Endothelial cell of umbilical vein (primary cell): ENCODE measurements at regions not wholly inside any gene's neighbourhood (a gene's known extent, or its start where the extent isn't known, plus 50 kb on each side); places are given as distances from the start of the nearest gene placed in this dataset.

Source experiments
- BruUV-seq: library from RNA; stranded (reverse); fragments of 400-500 nt; replicated peaks from 2 replicates; lab custom pipeline; 2021; lab: Mats Ljungman, UMichigan
- CTCF ChIA-PET: fragments of 300-600, 350-600 bp; sonication (Branson Sonifier 250); formaldehyde crosslinking; loops from one replicate; lab custom pipeline; 2021; ENCODE audit warnings: antibody characterized with exemption, inconsistent platforms; lab: Charles Lee
- POLR2A ChIA-PET: fragments of 300-600, 350-600 bp; sonication (Branson Sonifier 250); formaldehyde crosslinking; loops from one replicate; lab custom pipeline; 2021; ENCODE audit warnings: antibody characterized with exemption, inconsistent platforms; lab: Charles Lee
- DNase-seq: peaks from one replicate; pipeline ENCODE4 v3.0.0-alpha.2; 2011; ENCODE audit warnings: low read depth, low spot score
- FAIRE-seq: peaks from 2 replicates; lab custom pipeline; 2011; peaks lifted over from hg19 to GRCh38; lab: Jason Lieb, UNC
- H2AFZ ChIP-seq: 2 replicates; pipeline ENCODE4 v1.6.0; 2012; ENCODE audit warnings: low read depth, low read length, control low read depth, inconsistent platforms
- H3K27ac ChIP-seq: 2 replicates; pipeline ENCODE4 v1.5.1; 2011; ENCODE audit warnings: low read depth, mild to moderate bottlenecking, control low read depth, low read length, moderate library complexity; ENCODE audit not compliant: insufficient read depth
- H3K27me3 ChIP-seq, 2 experiments: 2 replicates each; pipeline versions ENCODE4 v1.6.0 to v1.6.1; 2011; ENCODE audit warnings: low read length in 2 of 2, mixed read lengths in 1 of 2; ENCODE audit not compliant: control insufficient read depth in 2 of 2, insufficient read depth in 2 of 2
- H3K36me3 ChIP-seq, 2 experiments: 2 replicates in 1 of 2; 3 replicates in 1 of 2; pipeline ENCODE4 v1.5.1; 2011; ENCODE audit warnings: low read length in 2 of 2, mild to moderate bottlenecking in 1 of 2, moderate library complexity in 1 of 2; ENCODE audit not compliant: control insufficient read depth in 2 of 2, insufficient read depth in 2 of 2; ENCODE audit errors: extremely low read depth in 1 of 2
- H3K4me1 ChIP-seq: 3 replicates; pipeline ENCODE4 v1.5.1; 2011; ENCODE audit warnings: mild to moderate bottlenecking, low read length; ENCODE audit not compliant: control insufficient read depth, insufficient read depth; ENCODE audit errors: extremely low read depth
- H3K4me2 ChIP-seq: 2 replicates; pipeline ENCODE4 v1.6.1; 2011; ENCODE audit warnings: low read length, control low read depth, mixed read lengths; ENCODE audit not compliant: insufficient read depth
- H3K4me3 ChIP-seq, 3 experiments: fragments of 200-600 bp in 1 of 3; sonication (generic), shearing (Covaris generic) in 1 of 3; replicated peaks in 1 of 3; 2 replicates each; pipeline ENCODE4 v1.5.1; 2011 to 2016; ENCODE audit warnings: control low read depth in 3 of 3, low read length in 3 of 3, mild to moderate bottlenecking in 2 of 3, inconsistent platforms in 1 of 3, low read depth in 1 of 3, moderate library complexity in 1 of 3; ENCODE audit not compliant: insufficient read depth in 1 of 3
- H3K79me2 ChIP-seq: 2 replicates; pipeline ENCODE4 v1.6.0; 2012; ENCODE audit warnings: low read length, inconsistent platforms; ENCODE audit not compliant: control insufficient read depth, insufficient read depth
- H3K9ac ChIP-seq: replicated peaks from 2 replicates; pipeline ENCODE3; 2011; ENCODE audit warnings: low read length, control low read depth; ENCODE audit not compliant: insufficient read depth; ENCODE audit errors: extremely low read depth
- H3K9me1 ChIP-seq: replicated peaks from 3 replicates; pipeline ENCODE4 v1.6.0; 2011; ENCODE audit warnings: mild to moderate bottlenecking, low read length; ENCODE audit not compliant: control insufficient read depth, insufficient read depth; ENCODE audit errors: extremely low read depth
- H3K9me3 ChIP-seq: replicated peaks from 2 replicates; pipeline ENCODE4 v1.5.1; 2012; ENCODE audit warnings: low read length, inconsistent platforms; ENCODE audit not compliant: control insufficient read depth, insufficient read depth
- H4K20me1 ChIP-seq: replicated peaks from 2 replicates; pipeline ENCODE3; 2011; ENCODE audit warnings: mild to moderate bottlenecking, low read length; ENCODE audit not compliant: control insufficient read depth, insufficient read depth; ENCODE audit errors: extremely low read depth
- EZH2 ChIP-seq: IDR thresholded peaks from 2 replicates; pipeline ENCODE4 v1.6.1; 2012; ENCODE audit warnings: borderline replicate concordance, low read depth, mild to moderate bottlenecking, moderate library complexity, low read length, inconsistent platforms; ENCODE audit not compliant: severe bottlenecking
- FOS ChIP-seq: IDR thresholded peaks from 2 replicates; pipeline ENCODE4 v1.6.1; 2011; ENCODE audit warnings: mild to moderate bottlenecking, low read length, moderate library complexity, borderline replicate concordance; ENCODE audit not compliant: insufficient read depth
- GATA2 ChIP-seq: IDR thresholded peaks from 2 replicates; pipeline ENCODE4 v1.7.0; 2011; ENCODE audit warnings: low read depth, mild to moderate bottlenecking, moderate library complexity, mixed read lengths, low read length; ENCODE audit not compliant: insufficient read length, insufficient read depth
- JUN ChIP-seq: IDR thresholded peaks from 2 replicates; pipeline ENCODE4 v1.6.1; 2011; ENCODE audit warnings: borderline replicate concordance, low read depth; ENCODE audit not compliant: insufficient read length, insufficient read depth
- MYC ChIP-seq: IDR thresholded peaks from one replicate; pipeline ENCODE4 v1.6.1; 2011; ENCODE audit warnings: mild to moderate bottlenecking, low read depth, low read length
- POLR2A ChIP-seq: IDR thresholded peaks from 2 replicates; pipeline ENCODE4 v1.6.1; 2012; ENCODE audit warnings: low read depth, mild to moderate bottlenecking, control low read depth, low read length
- POLR2AphosphoS5 ChIP-seq: IDR thresholded peaks from 2 replicates; pipeline ENCODE4 v1.6.1; 2012; ENCODE audit warnings: low read depth, mild to moderate bottlenecking, control low read depth, low read length, moderate library complexity; ENCODE audit not compliant: insufficient read depth
- dilution Hi-C: fragments of 300-500 bp; cut with MboI; formaldehyde crosslinking; loops from one replicate; pipeline ENCODE4 v1.15.0; 2019; ENCODE audit warnings: low sequenced_read_pairs; ENCODE audit not compliant: extremely low pct_ligation_motif_present
- intact Hi-C: fragments of 100-400 bp; cut with micrococcal nuclease; formaldehyde crosslinking; loops from one replicate; pipeline ENCODE4 v1.10.0; 2022
- TF ChIP-seq, protein P1 (sequence below): IDR thresholded peaks from 2 replicates; pipeline ENCODE4 v1.6.1; 2011; ENCODE audit not compliant: insufficient read depth, insufficient read length
- TF ChIP-seq, protein P2 (sequence below), 2 donors: IDR thresholded peaks; 1 replicate in 1 of 2; 2 replicates in 1 of 2; pipeline ENCODE4 v1.5.1; 2011; ENCODE audit warnings: low read length in 2 of 2, mild to moderate bottlenecking in 2 of 2, moderate library complexity in 2 of 2, control low read depth in 1 of 2, inconsistent platforms in 1 of 2, low read depth in 1 of 2; ENCODE audit not compliant: insufficient read depth in 1 of 2; ENCODE audit errors: extremely low read depth in 1 of 2

DNA sequence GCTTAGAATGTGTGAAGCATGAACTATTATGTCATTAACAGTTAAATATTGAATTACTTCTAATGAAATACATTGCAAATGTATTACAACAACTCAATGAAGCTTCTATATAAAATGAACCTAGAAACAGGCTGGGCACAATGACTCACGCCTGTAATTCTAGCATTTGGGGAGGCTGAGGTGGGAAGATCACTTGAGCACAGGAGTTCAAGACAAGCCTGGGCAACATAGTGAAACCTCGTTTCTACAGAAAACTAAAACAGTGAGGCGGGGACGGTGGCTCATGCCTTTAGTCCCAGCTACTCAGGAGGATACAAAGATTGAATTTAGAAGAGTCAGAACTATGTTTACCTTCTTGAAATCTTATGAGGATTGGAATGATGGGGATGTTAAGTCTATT, 505.1 kb downstream of the SLITRK5 start:
- Histone ChIP-seq H3K9me3 (peaks cover 7% of the 10 kb centered on the region), H3K27ac (no peak overlapping the region), H3K79me2 (no peaks in the 10 kb centered on the region), H3K36me3 (no peaks in the 10 kb centered on the region), H3K4me2 (no peak overlapping the region), H2AFZ (no peak overlapping the region), H4K20me1 (no peaks in the 10 kb centered on the region), H3K4me1 (no peaks in the 10 kb centered on the region), H3K27me3 (no peaks in the 10 kb centered on the region), H3K4me3 (no peak overlapping the region), H3K9ac (no peak overlapping the region), H3K9me1 (no peaks in the 10 kb centered on the region)
- CTCF ChIA-PET: no interaction called here
- no TSS peak for BruUV-seq
- DNase-seq (no peak), FAIRE-seq (no peak)
- intact Hi-C loops (no loop called here), dilution Hi-C loops (no loop called here)
- no peak for TF ChIP-seq MYC
- no peak for TF ChIP-seq POLR2A
- TF ChIP-seq, protein P1, sequence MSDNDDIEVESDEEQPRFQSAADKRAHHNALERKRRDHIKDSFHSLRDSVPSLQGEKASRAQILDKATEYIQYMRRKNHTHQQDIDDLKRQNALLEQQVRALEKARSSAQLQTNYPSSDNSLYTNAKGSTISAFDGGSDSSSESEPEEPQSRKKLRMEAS: no peak
- no peak for TF ChIP-seq EZH2
- TF ChIP-seq, protein P2, sequence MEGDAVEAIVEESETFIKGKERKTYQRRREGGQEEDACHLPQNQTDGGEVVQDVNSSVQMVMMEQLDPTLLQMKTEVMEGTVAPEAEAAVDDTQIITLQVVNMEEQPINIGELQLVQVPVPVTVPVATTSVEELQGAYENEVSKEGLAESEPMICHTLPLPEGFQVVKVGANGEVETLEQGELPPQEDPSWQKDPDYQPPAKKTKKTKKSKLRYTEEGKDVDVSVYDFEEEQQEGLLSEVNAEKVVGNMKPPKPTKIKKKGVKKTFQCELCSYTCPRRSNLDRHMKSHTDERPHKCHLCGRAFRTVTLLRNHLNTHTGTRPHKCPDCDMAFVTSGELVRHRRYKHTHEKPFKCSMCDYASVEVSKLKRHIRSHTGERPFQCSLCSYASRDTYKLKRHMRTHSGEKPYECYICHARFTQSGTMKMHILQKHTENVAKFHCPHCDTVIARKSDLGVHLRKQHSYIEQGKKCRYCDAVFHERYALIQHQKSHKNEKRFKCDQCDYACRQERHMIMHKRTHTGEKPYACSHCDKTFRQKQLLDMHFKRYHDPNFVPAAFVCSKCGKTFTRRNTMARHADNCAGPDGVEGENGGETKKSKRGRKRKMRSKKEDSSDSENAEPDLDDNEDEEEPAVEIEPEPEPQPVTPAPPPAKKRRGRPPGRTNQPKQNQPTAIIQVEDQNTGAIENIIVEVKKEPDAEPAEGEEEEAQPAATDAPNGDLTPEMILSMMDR (IDR thresholded peaks at IDR 0.05; ENCODE audit: extremely low read depth in 1 of 2, insufficient read depth in 1 of 2, low read depth in 1 of 2, low read length in 2 of 2): no peak
- TF ChIP-seq JUN: no peak
- POLR2A ChIA-PET: no interaction called here

DNA sequence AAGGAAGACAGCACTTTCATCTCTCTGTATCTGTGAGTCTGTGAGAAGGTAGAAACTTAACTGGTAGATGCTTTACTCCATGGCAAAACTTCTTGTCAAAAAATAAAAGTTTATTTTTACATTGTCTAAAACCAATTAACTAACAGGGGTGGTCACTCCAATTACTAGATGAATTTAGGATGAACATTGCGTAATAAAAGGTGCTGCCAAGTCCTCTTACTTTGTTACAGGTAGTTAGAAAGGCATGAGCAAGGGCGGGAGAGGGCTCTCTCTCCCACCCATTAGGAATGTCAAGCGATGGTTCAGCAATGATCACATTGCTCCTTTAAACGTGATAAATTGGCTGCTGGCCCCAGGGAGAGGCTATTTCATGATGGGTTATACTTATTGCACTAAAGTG, 512.3 kb downstream of the SLITRK5 start:
- H3K9me1 ChIP-seq: no peaks in the 10 kb centered on the region
- H3K36me3 ChIP-seq: no peaks in the 10 kb centered on the region
- no peak for FAIRE-seq
- no peaks in the 10 kb centered on the region for H3K4me1 ChIP-seq
- H3K79me2 ChIP-seq: no peaks in the 10 kb centered on the region
- no peak overlapping the region for H3K27ac ChIP-seq
- DNase-seq: no peak
- H3K27me3 ChIP-seq: no peaks in the 10 kb centered on the region
- no peak overlapping the region for H2AFZ ChIP-seq
- peaks cover 3% of the 10 kb centered on the region for H3K9me3 ChIP-seq
- TF ChIP-seq, protein P2 (IDR thresholded peaks at IDR 0.05; ENCODE audit: extremely low read depth in 1 of 2, insufficient read depth in 1 of 2, low read depth in 1 of 2, low read length in 2 of 2): no peak
- TF ChIP-seq JUN: no peak
- TF ChIP-seq FOS: no peak
- no peak for TF ChIP-seq MYC
- no peak for TF ChIP-seq GATA2
- TF ChIP-seq POLR2A: no peak
- TF ChIP-seq POLR2AphosphoS5: no peak
- TF ChIP-seq, protein P1: no peak
- no peak for TF ChIP-seq EZH2
- no peaks in the 10 kb centered on the region for H4K20me1 ChIP-seq
- no peak overlapping the region for H3K4me2 ChIP-seq
- H3K4me3 ChIP-seq: no peak overlapping the region
- POLR2A ChIA-PET: no interaction called here
- dilution Hi-C loops: no loop called here
- intact Hi-C loops: no loop called here
- H3K9ac ChIP-seq: no peak overlapping the region
- no TSS peak for BruUV-seq
- CTCF ChIA-PET: no interaction called here
